Neural cell (in vitro differentiated cells): ENCODE measurements at regions not wholly inside any gene's neighbourhood (a gene's known extent, or its start where the extent isn't known, plus 50 kb on each side); places are given as distances from the start of the nearest gene placed in this dataset.

Experiments
- H2AFZ ChIP-seq: fragments of 200-600, 300-800 bp; sonication (generic), shearing (Covaris generic); 2 replicates; pipeline ENCODE4 v1.6.0; 2014; ENCODE audit warnings: low read depth, mild to moderate bottlenecking, antibody characterized with exemption, low read length, moderate library complexity
- H3F3A ChIP-seq: fragments of 200-600 bp; shearing (Covaris generic); 2 replicates; pipeline ENCODE4 v1.6.1; 2016; ENCODE audit warnings: mild to moderate bottlenecking, moderate library complexity, mixed read lengths, antibody characterized with exemption, low read length; ENCODE audit not compliant: insufficient read depth, poor library complexity, severe bottlenecking
- H3K27ac ChIP-seq: fragments of 200-600, 300-800 bp; sonication (generic), shearing (Covaris generic); 2 replicates; pipeline ENCODE4 v1.5.1; 2014; ENCODE audit warnings: mild to moderate bottlenecking, low read length, moderate library complexity
- H3K27me3 ChIP-seq: fragments of 300-800, 200-600 bp; sonication (generic), shearing (Covaris generic); 2 replicates; pipeline ENCODE4 v1.6.0; 2014; ENCODE audit warnings: mild to moderate bottlenecking, low read depth, low read length, moderate library complexity; ENCODE audit not compliant: insufficient read depth
- H3K36me3 ChIP-seq: fragments of 300-800, 200-600 bp; sonication (generic), shearing (Covaris generic); 2 replicates; pipeline ENCODE4 v1.5.1; 2014; ENCODE audit warnings: mild to moderate bottlenecking, antibody characterized with exemption, low read length, moderate library complexity; ENCODE audit not compliant: insufficient read depth
- H3K4me2 ChIP-seq: fragments of 300-800, 200-600 bp; sonication (generic), shearing (Covaris generic); 2 replicates; pipeline ENCODE4 v1.6.0; 2014; ENCODE audit warnings: mild to moderate bottlenecking, low read length
- H3K4me3 ChIP-seq: fragments of 300-800, 200-600 bp; sonication (generic), shearing (Covaris generic); 2 replicates; pipeline ENCODE4 v1.5.1; 2014; ENCODE audit warnings: mild to moderate bottlenecking, low read length, moderate library complexity
- H3K79me2 ChIP-seq: fragments of 200-600 bp; shearing (Covaris generic); replicated peaks from 2 replicates; pipeline ENCODE4 v1.6.0; 2014; ENCODE audit warnings: mild to moderate bottlenecking, low read length, moderate library complexity; ENCODE audit not compliant: insufficient read depth
- H3K9ac ChIP-seq: fragments of 300-800, 200-600 bp; sonication (generic), shearing (Covaris generic); 2 replicates; pipeline ENCODE4 v1.6.1; 2016; ENCODE audit warnings: mild to moderate bottlenecking, low read length, mixed read lengths
- H3K9me2 ChIP-seq: fragments of 200-600 bp; shearing (Covaris generic); 2 replicates; pipeline ENCODE4 v1.6.1; 2016; ENCODE audit warnings: mild to moderate bottlenecking, low read length, mixed read lengths; ENCODE audit not compliant: insufficient read depth
- H3K9me3 ChIP-seq: fragments of 200-600, 300-800 bp; sonication (generic), shearing (Covaris generic); 2 replicates; pipeline ENCODE4 v1.6.1; 2016; ENCODE audit warnings: mild to moderate bottlenecking, mixed run types, low read length, moderate library complexity, mixed read lengths
- H4K20me1 ChIP-seq: fragments of 200-600 bp; shearing (Covaris generic); 2 replicates; pipeline ENCODE4 v1.6.1; 2016; ENCODE audit warnings: mild to moderate bottlenecking, mixed run types; ENCODE audit not compliant: insufficient read depth
- CTCF ChIP-seq: fragments of 450-650 bp; IDR thresholded peaks from 2 replicates; pipeline ENCODE4 v1.5.1; 2014; ENCODE audit warnings: antibody characterized with exemption, mild to moderate bottlenecking, moderate library complexity; ENCODE audit not compliant: poor library complexity, severe bottlenecking
- EP300 ChIP-seq: fragments of 450-650 bp; conservative IDR thresholded peaks from 2 replicates; pipeline ENCODE4 v1.6.1; 2014; ENCODE audit warnings: antibody characterized with exemption, mild to moderate bottlenecking, moderate library complexity; ENCODE audit not compliant: poor library complexity, severe bottlenecking
- EZH2 ChIP-seq: fragments of 200-600, 300-800 bp; shearing (Covaris generic), sonication (generic); IDR thresholded peaks from 2 replicates; pipeline ENCODE4 v1.6.1; 2014; ENCODE audit warnings: antibody characterized with exemption, low read length, borderline replicate concordance, mild to moderate bottlenecking; ENCODE audit not compliant: insufficient read depth, poor library complexity, severe bottlenecking
- MXI1 ChIP-seq: fragments of 450-650 bp; conservative IDR thresholded peaks from 2 replicates; pipeline ENCODE4 v1.6.1; 2014; ENCODE audit warnings: antibody characterized with exemption, mild to moderate bottlenecking; ENCODE audit not compliant: poor library complexity, severe bottlenecking
- POLR2AphosphoS5 ChIP-seq: IDR thresholded peaks from 2 replicates; pipeline ENCODE4 v1.6.1; 2012
- RAD21 ChIP-seq: fragments of 450-650 bp; conservative IDR thresholded peaks from 2 replicates; pipeline ENCODE4 v1.6.1; 2014; ENCODE audit warnings: antibody characterized with exemption, mild to moderate bottlenecking, moderate library complexity
- REST ChIP-seq: IDR thresholded peaks from 2 replicates; pipeline ENCODE4 v1.6.1; 2012; ENCODE audit warnings: borderline replicate concordance
- SMC3 ChIP-seq: fragments of 450-650 bp; conservative IDR thresholded peaks from 2 replicates; pipeline ENCODE4 v1.6.1; 2014; ENCODE audit warnings: antibody characterized with exemption, mild to moderate bottlenecking, moderate library complexity; ENCODE audit not compliant: poor library complexity
- TAF1 ChIP-seq: IDR thresholded peaks from 2 replicates; pipeline ENCODE4 v1.6.1; 2012; ENCODE audit warnings: low read depth

- TF ChIP-seq REST (no peak), EP300 (no peak)
- no peak overlapping the region for H3K4me3 ChIP-seq
- no peak overlapping the region for H3K9ac ChIP-seq
- H3K79me2 ChIP-seq, result no peaks in the 10 kb centered on the region
- no peaks in the 10 kb centered on the region for H3K27me3 ChIP-seq
- H2AFZ ChIP-seq, result no peak overlapping the region
- no peaks in the 10 kb centered on the region for H3K36me3 ChIP-seq
- no peak overlapping the region for H3K27ac ChIP-seq
- H3K9me2 ChIP-seq, result no peaks in the 10 kb centered on the region
- no peak overlapping the region for H3K4me2 ChIP-seq
- no peaks in the 10 kb centered on the region for H4K20me1 ChIP-seq
- no peaks in the 10 kb centered on the region for H3K9me3 ChIP-seq
- no peaks in the 10 kb centered on the region for H3F3A ChIP-seq
Measured at GRCh38 chr18:60120231-60120750, 220.5 kb downstream of the PMAIP1 start.

GRCh38 chr18:60117321-60117720 is 217.5 kb downstream of the PMAIP1 start:
- H3K79me2 ChIP-seq, result no peaks in the 10 kb centered on the region
- no peaks in the 10 kb centered on the region for H3K36me3 ChIP-seq
- no peak overlapping the region for H3K27ac ChIP-seq
- TF ChIP-seq EP300, result no peak
- no peak for TF ChIP-seq SMC3
- no peak for TF ChIP-seq RAD21
- no peak for TF ChIP-seq TAF1
- TF ChIP-seq CTCF, result no peak
- no peak overlapping the region for H3K4me2 ChIP-seq
- H3K27me3 ChIP-seq, result no peaks in the 10 kb centered on the region
- no peak overlapping the region for H3K9ac ChIP-seq
- H2AFZ ChIP-seq, result no peak overlapping the region
- H3F3A ChIP-seq, result no peaks in the 10 kb centered on the region
- H3K9me3 ChIP-seq, result no peaks in the 10 kb centered on the region
- H4K20me1 ChIP-seq, result no peaks in the 10 kb centered on the region
- no peaks in the 10 kb centered on the region for H3K9me2 ChIP-seq
- H3K4me3 ChIP-seq, result no peak overlapping the region

GRCh38 chr18:60113396-60113795 is 213.6 kb downstream of the PMAIP1 start:
- no peaks in the 10 kb centered on the region for H3K36me3 ChIP-seq
- no peaks in the 10 kb centered on the region for H3K79me2 ChIP-seq
- H3K9me3 ChIP-seq, result no peaks in the 10 kb centered on the region

More at GRCh38 chr18:60113396-60113795, 213.6 kb downstream of the PMAIP1 start:
- H3K9me2 ChIP-seq, result no peaks in the 10 kb centered on the region
- no peak overlapping the region for H3K4me3 ChIP-seq
- H3F3A ChIP-seq, result no peaks in the 10 kb centered on the region
- no peak overlapping the region for H3K9ac ChIP-seq
- H2AFZ ChIP-seq, result no peak overlapping the region
- TF ChIP-seq MXI1 (no peak), EP300 (no peak), TAF1 (no peak), RAD21 (no peak), SMC3 (no peak), CTCF (no peak), EZH2 (no peak), REST (no peak), POLR2AphosphoS5 (no peak)
- H3K4me2 ChIP-seq, result no peak overlapping the region
- H3K27me3 ChIP-seq, result no peaks in the 10 kb centered on the region
- no peaks in the 10 kb centered on the region for H4K20me1 ChIP-seq
- no peak overlapping the region for H3K27ac ChIP-seq
